GM12801 (cell line): ENCODE measurements at regions not wholly inside any gene's neighbourhood (a gene's known extent, or its start where the extent isn't known, plus 50 kb on each side); places are given as distances from the start of the nearest gene placed in this dataset.

Experiments
- CTCF ChIP-seq: IDR thresholded peaks from one replicate; pipeline ENCODE4 v1.5.1; 2011; ENCODE audit warnings: control low read depth; ENCODE audit not compliant: insufficient read length; ENCODE audit errors: extremely low read depth

GRCh38 chr2:165033402-165033801, 78.1 kb upstream of the SLC38A11 start:
- no peak for TF ChIP-seq CTCF

DNA sequence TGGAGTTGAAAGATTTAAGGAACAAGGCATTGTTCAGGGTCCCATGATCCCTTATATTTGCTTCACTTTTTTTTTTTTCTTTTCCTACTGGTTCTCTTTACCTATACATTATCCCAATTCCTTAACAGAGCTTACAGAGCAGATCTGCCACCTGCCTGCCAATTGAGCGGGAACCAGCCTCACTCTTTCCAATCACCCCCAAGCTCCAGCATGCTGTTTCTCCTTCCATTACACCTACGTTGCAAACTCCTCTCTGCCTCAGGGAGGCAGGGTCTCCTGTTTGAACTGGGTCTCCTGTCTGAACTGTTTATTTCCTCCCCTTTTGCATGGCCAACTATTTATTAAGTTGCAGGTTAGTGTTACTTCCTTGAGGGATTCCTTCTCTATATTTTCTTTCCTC, 77.2 kb upstream of the SLC38A11 start:
- TF ChIP-seq CTCF, result no peak

- no peak for TF ChIP-seq CTCF
Observed at GRCh38 chr2:165024199-165024598, 68.9 kb upstream of the SLC38A11 start.

DNA sequence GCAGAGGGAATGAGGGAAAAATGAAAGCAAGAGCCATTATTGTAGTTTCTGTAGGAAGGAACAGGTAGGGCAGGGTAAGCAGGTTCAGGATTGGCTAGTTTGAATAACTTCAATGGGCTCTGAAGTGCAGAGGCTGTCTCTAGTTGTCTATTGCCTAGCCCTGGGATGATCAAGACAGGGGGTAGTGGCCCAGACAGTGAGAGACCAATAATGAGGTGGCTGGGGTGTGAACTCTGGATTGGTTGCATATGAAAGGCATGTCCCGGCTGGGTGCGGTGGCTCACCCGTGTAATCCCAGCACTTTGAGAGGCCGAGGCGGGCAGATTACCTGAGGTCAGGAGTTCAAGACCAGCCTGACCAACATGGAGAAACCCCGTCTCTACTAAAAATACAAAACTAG, 67.5 kb upstream of the SLC38A11 start:
- no peak for TF ChIP-seq CTCF

GRCh38 chr2:165017966-165018596, 62.8 kb upstream of the SLC38A11 start:
- TF ChIP-seq CTCF, result no peak

GRCh38 chr2:165016772-165017411, 61.6 kb upstream of the SLC38A11 start:
- TF ChIP-seq CTCF, result no peak

GRCh38 chr2:165015052-165015642, 59.8 kb upstream of the SLC38A11 start:
- TF ChIP-seq CTCF, result peak; percentile 75
